Smooth muscle cell (in vitro differentiated cells): ENCODE measurements at regions not wholly inside any gene's neighbourhood (a gene's known extent, or its start where the extent isn't known, plus 50 kb on each side); places are given as distances from the start of the nearest gene placed in this dataset.

ENCODE experiments used
- DNase-seq: peaks from one replicate; lab custom pipeline; 2025; ENCODE audit not compliant: unreplicated experiment; lab: John Stamatoyannopoulos, UW
- H2AFZ ChIP-seq: fragments of 200-600 bp; sonication (generic); 2 replicates; pipeline ENCODE4 v1.6.0; 2016; ENCODE audit warnings: antibody characterized with exemption, low read depth, mild to moderate bottlenecking
- H3F3A ChIP-seq: fragments of 200-600 bp; sonication (generic); 2 replicates; pipeline ENCODE4 v1.6.0; 2017; ENCODE audit warnings: antibody characterized with exemption, low read depth
- H3K27ac ChIP-seq: fragments of 200-600 bp; sonication (generic); 2 replicates; pipeline ENCODE4 v1.5.1; 2016; ENCODE audit warnings: low read depth, mild to moderate bottlenecking
- H3K27me3 ChIP-seq: fragments of 200-600 bp; sonication (generic); 2 replicates; pipeline ENCODE4 v1.6.1; 2016; ENCODE audit warnings: low read depth, mild to moderate bottlenecking
- H3K36me3 ChIP-seq: fragments of 200-600 bp; sonication (generic); 2 replicates; pipeline ENCODE4 v1.5.1; 2016; ENCODE audit warnings: low read depth
- H3K4me1 ChIP-seq: fragments of 200-600 bp; sonication (generic); 2 replicates; pipeline ENCODE4 v1.5.1; 2016; ENCODE audit warnings: low read depth
- H3K4me2 ChIP-seq: fragments of 200-600 bp; sonication (generic); 2 replicates; pipeline ENCODE4 v1.6.0; 2016; ENCODE audit warnings: mild to moderate bottlenecking
- H3K4me3 ChIP-seq: fragments of 200-600 bp; sonication (generic); 2 replicates; pipeline ENCODE4 v1.5.1; 2016; ENCODE audit warnings: mild to moderate bottlenecking
- H3K79me2 ChIP-seq: fragments of 200-600 bp; sonication (generic); 2 replicates; pipeline ENCODE4 v1.6.0; 2016; ENCODE audit warnings: low read depth, mild to moderate bottlenecking
- H3K9ac ChIP-seq: fragments of 200-600 bp; sonication (generic); 2 replicates; pipeline ENCODE4 v1.6.0; 2016; ENCODE audit warnings: low read depth
- H3K9me3 ChIP-seq: fragments of 200-600 bp; sonication (generic); replicated peaks from 2 replicates; pipeline ENCODE4 v1.5.1; 2016; ENCODE audit warnings: low read depth
- H4K20me1 ChIP-seq: fragments of 200-600 bp; sonication (generic); 2 replicates; pipeline ENCODE4 v1.6.0; 2016; ENCODE audit warnings: low read depth
- WGBS: methylation state at CpG from one replicate; pipeline ENCODE4 v1.1.7; 2016; ENCODE audit warnings: low lambda C conversion rate; 5-methylcytosine and 5-hydroxymethylcytosine counted together
- TF ChIP-seq, protein P1 (sequence below): fragments of 200-600 bp; sonication (generic); IDR thresholded peaks from 2 replicates; pipeline ENCODE4 v1.5.1; 2017; ENCODE audit warnings: borderline replicate concordance, mild to moderate bottlenecking, antibody characterized with exemption; ENCODE audit not compliant: insufficient read depth, poor library complexity, severe bottlenecking

DNA sequence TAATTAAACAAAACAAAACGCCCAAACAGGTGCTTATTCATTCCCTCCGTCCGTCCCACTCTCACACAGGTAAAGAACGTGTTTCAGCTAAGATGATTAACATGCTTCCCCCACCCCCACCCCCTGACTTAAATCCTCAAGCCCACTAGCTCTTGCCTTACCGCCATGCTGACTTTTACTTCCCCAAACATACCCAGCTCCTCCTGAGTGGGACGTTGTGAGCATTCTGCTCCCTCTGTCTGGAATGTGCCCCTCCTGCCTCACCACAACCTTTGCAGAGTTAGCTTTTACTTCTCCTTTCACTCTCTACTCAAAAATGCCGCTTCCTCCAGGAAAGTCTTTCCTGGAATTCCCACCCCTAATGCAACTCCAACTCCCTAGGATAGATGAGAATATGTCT lies 774.0 kb upstream of the RBFOX1 start:
- TF ChIP-seq, protein P1, sequence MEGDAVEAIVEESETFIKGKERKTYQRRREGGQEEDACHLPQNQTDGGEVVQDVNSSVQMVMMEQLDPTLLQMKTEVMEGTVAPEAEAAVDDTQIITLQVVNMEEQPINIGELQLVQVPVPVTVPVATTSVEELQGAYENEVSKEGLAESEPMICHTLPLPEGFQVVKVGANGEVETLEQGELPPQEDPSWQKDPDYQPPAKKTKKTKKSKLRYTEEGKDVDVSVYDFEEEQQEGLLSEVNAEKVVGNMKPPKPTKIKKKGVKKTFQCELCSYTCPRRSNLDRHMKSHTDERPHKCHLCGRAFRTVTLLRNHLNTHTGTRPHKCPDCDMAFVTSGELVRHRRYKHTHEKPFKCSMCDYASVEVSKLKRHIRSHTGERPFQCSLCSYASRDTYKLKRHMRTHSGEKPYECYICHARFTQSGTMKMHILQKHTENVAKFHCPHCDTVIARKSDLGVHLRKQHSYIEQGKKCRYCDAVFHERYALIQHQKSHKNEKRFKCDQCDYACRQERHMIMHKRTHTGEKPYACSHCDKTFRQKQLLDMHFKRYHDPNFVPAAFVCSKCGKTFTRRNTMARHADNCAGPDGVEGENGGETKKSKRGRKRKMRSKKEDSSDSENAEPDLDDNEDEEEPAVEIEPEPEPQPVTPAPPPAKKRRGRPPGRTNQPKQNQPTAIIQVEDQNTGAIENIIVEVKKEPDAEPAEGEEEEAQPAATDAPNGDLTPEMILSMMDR = no peak
- Histone ChIP-seq H3K9ac (no peak overlapping the region), H3K9me3 (no peaks in the 10 kb centered on the region), H3K4me2 (no peak overlapping the region), H4K20me1 (no peaks in the 10 kb centered on the region), H3K36me3 (no peaks in the 10 kb centered on the region), H3K4me1 (peaks cover 35% of the 10 kb centered on the region), H3F3A (no peaks in the 10 kb centered on the region), H3K27ac (no peak overlapping the region), H3K27me3 (peaks cover 13% of the 10 kb centered on the region), H3K79me2 (no peaks in the 10 kb centered on the region), H3K4me3 (no peak overlapping the region), H2AFZ (no peak overlapping the region)
- 24% methylated on average over 7 of the region's 7 CpGs for whole genome bisulfite sequencing
- DNase-seq = no peak

DNA sequence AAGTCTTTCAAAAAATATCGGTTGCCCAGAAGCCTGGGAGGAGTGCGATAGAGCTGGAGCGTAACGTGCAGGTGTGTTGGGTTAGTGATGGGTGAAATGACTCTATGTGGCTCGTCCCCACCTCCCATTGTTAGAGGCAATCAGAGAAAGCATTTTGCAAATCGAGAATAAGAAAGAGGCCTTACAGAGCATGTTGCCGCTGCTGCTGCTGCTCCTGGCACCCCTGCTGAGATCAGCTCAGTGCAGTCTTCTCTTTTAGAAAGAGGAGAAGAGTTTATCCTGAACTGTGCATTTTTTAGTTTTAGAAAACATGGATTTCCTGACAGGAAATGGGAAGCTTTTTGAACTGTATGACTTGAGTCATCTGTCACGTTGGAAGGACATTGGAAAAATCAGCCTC lies 774.5 kb upstream of the RBFOX1 start:
- Histone ChIP-seq H3K4me3 (no peak overlapping the region), H3K79me2 (no peaks in the 10 kb centered on the region), H3K36me3 (no peaks in the 10 kb centered on the region), H3K4me2 (no peak overlapping the region), H3K9ac (no peak overlapping the region), H3K27ac (no peak overlapping the region), H2AFZ (no peak overlapping the region), H3K27me3 (peaks cover 13% of the 10 kb centered on the region), H4K20me1 (no peaks in the 10 kb centered on the region), H3K9me3 (no peaks in the 10 kb centered on the region), H3F3A (no peaks in the 10 kb centered on the region), H3K4me1 (peaks cover 35% of the 10 kb centered on the region)
- TF ChIP-seq, protein P1 = no peak
- no peak for DNase-seq
- 20% methylated on average over 8 of the region's 8 CpGs for WGBS

DNA sequence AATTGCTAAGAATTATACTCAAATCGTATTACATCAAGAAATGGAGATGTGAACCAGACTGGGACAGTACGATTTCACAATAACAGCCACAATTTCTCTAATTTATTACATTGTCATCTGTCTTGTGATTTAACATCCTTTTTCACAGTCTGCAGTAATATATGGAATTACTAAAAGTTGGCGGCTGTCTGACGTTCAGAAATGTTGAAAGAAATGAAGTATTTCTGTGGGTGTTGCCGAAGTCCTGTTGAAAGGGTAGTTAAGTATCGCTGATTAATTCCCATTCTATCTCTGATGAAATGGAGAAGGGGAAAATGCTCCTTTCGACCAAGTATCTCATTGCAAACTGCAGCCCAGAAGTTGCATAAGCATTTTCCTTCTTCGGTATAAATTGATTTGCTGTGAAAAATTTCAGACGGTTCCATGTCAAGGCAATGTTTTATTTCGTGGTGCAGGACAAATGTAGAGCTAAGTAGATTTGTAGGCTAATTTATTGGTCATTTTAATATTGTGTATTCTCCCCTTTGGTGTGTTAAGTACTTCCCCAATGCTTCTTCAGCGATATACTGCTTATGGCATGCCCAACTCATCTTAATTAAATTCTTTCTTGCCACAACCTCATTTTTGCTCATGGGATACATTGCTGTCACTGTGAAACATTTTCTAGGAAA lies 775.2 kb upstream of the RBFOX1 start:
- no peak for DNase-seq
- Histone ChIP-seq H3K27me3 (peaks cover 13% of the 10 kb centered on the region), H3K36me3 (no peaks in the 10 kb centered on the region), H3K4me2 (no peak overlapping the region), H2AFZ (no peak overlapping the region), H3K9me3 (no peaks in the 10 kb centered on the region), H4K20me1 (no peaks in the 10 kb centered on the region), H3K9ac (no peak overlapping the region), H3K4me3 (no peak overlapping the region), H3F3A (no peaks in the 10 kb centered on the region), H3K79me2 (no peaks in the 10 kb centered on the region), H3K4me1 (peaks cover 35% of the 10 kb centered on the region), H3K27ac (no peak overlapping the region)
- TF ChIP-seq, protein P1 = no peak
- WGBS = 62% methylated on average over 11 of the region's 11 CpGs

DNA sequence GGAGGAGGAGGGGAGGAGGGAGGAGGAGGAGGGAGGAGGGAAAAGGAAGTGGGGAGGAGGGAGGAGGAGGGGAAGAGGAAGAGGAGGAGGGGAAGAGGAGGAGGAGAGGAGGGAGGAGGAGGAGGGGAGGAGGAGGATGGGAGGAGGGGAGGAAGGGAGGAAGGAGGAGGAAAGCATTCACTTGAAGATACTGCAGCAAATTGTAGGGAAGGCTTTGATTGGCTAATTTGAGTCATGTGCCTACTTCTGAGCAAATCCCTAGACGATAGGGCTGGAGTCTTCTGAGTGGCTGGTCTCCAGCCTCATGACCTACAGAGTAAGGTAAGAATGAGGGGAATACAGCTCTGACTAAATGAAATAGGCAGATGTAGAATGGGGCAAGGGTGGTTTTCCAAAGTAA lies 783.2 kb upstream of the RBFOX1 start:
- no peak for DNase-seq
- H3K27ac ChIP-seq = no peak overlapping the region
- no peaks in the 10 kb centered on the region for H3K4me1 ChIP-seq
- H3K9ac ChIP-seq = no peak overlapping the region
- H2AFZ ChIP-seq = no peak overlapping the region
- H4K20me1 ChIP-seq = no peaks in the 10 kb centered on the region
- 90% methylated on average over 1 of the region's 1 CpG for whole genome bisulfite sequencing
- H3K36me3 ChIP-seq = no peaks in the 10 kb centered on the region
- H3K4me2 ChIP-seq = no peak overlapping the region
- no peaks in the 10 kb centered on the region for H3K27me3 ChIP-seq
- no peaks in the 10 kb centered on the region for H3K79me2 ChIP-seq
- TF ChIP-seq, protein P1 = no peak
- H3F3A ChIP-seq = no peaks in the 10 kb centered on the region
- H3K9me3 ChIP-seq = no peaks in the 10 kb centered on the region
- no peak overlapping the region for H3K4me3 ChIP-seq
